Mammary epithelial cell (primary cell): ENCODE measurements at regions not wholly inside any gene's neighbourhood (a gene's known extent, or its start where the extent isn't known, plus 50 kb on each side); places are given as distances from the start of the nearest gene placed in this dataset.

ENCODE experiments used
- EZH2 ChIP-seq: IDR thresholded peaks from 2 replicates; pipeline ENCODE4 v1.6.1; 2012; ENCODE audit warnings: low read length, inconsistent platforms, borderline replicate concordance
- TF ChIP-seq, protein P1 (sequence below), 2 donors: IDR thresholded peaks in 1 of 2; conservative IDR thresholded peaks in 1 of 2; 2 replicates each; pipeline ENCODE4 v1.5.1; 2011 to 2012; ENCODE audit warnings: inconsistent platforms in 2 of 2, low read length in 2 of 2, mild to moderate bottlenecking in 2 of 2, control low read depth in 1 of 2, low read depth in 1 of 2; ENCODE audit not compliant: insufficient read depth in 1 of 2; ENCODE audit errors: extremely low read depth in 1 of 2

DNA sequence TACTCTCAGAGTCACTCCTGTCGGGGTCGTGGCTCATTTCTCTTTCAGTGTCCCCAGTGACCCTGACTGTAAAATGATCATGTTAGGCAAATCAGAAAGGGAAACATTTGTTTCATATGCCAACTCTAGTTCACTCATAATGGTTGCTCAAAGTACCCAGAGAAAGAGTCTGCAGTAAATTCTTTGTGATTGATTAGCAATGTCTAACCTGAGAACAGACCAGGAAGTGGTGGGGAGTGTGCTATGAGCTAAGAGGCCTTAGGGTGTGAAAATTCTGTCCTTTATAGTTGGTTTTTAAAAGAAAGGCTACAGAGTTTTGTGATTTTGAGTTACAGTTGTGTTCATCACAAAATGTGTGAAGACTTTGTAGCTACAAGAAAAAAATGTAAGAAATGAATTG is 108.9 kb downstream of the EDEM1 start:
- TF ChIP-seq, protein P1, sequence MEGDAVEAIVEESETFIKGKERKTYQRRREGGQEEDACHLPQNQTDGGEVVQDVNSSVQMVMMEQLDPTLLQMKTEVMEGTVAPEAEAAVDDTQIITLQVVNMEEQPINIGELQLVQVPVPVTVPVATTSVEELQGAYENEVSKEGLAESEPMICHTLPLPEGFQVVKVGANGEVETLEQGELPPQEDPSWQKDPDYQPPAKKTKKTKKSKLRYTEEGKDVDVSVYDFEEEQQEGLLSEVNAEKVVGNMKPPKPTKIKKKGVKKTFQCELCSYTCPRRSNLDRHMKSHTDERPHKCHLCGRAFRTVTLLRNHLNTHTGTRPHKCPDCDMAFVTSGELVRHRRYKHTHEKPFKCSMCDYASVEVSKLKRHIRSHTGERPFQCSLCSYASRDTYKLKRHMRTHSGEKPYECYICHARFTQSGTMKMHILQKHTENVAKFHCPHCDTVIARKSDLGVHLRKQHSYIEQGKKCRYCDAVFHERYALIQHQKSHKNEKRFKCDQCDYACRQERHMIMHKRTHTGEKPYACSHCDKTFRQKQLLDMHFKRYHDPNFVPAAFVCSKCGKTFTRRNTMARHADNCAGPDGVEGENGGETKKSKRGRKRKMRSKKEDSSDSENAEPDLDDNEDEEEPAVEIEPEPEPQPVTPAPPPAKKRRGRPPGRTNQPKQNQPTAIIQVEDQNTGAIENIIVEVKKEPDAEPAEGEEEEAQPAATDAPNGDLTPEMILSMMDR (conservative IDR thresholded peaks at IDR 0.05 in 1 of 2, IDR thresholded peaks at IDR 0.05 in 1 of 2; ENCODE audit: extremely low read depth in 1 of 2, insufficient read depth in 1 of 2, low read depth in 1 of 2, low read length in 2 of 2), result no peak
- TF ChIP-seq EZH2, result no peak
